GM12878 (cell line): ENCODE measurements at regions not wholly inside any gene's neighbourhood (a gene's known extent, or its start where the extent isn't known, plus 50 kb on each side); places are given as distances from the start of the nearest gene placed in this dataset.

Experiments used
- ASH2L ChIP-seq: fragments of 300-600, 200-600 bp; sonication (generic); IDR thresholded peaks from 2 replicates; pipeline ENCODE4 v1.6.1; 2017; ENCODE audit warnings: low read depth, mild to moderate bottlenecking, borderline replicate concordance
- ATF2 ChIP-seq: IDR thresholded peaks from 2 replicates; pipeline ENCODE4 v1.6.1; 2012; ENCODE audit warnings: low read length, inconsistent platforms
- BCL3 ChIP-seq: IDR thresholded peaks from 2 replicates; pipeline ENCODE4 v1.6.1; 2011; ENCODE audit warnings: borderline replicate concordance, low read depth, mild to moderate bottlenecking, moderate library complexity, low read length; ENCODE audit not compliant: insufficient read depth, poor library complexity, severe bottlenecking
- CBX3 ChIP-seq: fragments of 200-600 bp; sonication (generic); IDR thresholded peaks from 2 replicates; pipeline ENCODE4 v1.6.1; 2016; ENCODE audit warnings: low read depth, borderline replicate concordance
- ELK1 ChIP-seq: IDR thresholded peaks from 2 replicates; pipeline ENCODE4 v1.6.1; 2012; ENCODE audit warnings: low read depth, low read length, improper control_type of control experiment
- EP300 ChIP-seq, 2 experiments: fragments of 150-350 bp in 1 of 2; IDR thresholded peaks; 2 replicates each; pipeline ENCODE4 v1.6.1; 2011 to 2012; ENCODE audit warnings: low read depth in 2 of 2, low read length in 2 of 2, borderline replicate concordance in 1 of 2, improper control_type of control experiment in 1 of 2, inconsistent platforms in 1 of 2; ENCODE audit not compliant: control insufficient read depth in 1 of 2
- FOXM1 ChIP-seq: IDR thresholded peaks from 2 replicates; pipeline ENCODE4 v1.6.1; 2012; ENCODE audit warnings: low read depth, mild to moderate bottlenecking, inconsistent platforms, low read length, moderate library complexity
- MEF2A ChIP-seq: IDR thresholded peaks from 2 replicates; pipeline ENCODE4 v1.6.1; 2011; ENCODE audit warnings: low read depth, mild to moderate bottlenecking, low read length, moderate library complexity; ENCODE audit not compliant: insufficient read depth
- MTA2 ChIP-seq: fragments of 450-650 bp; IDR thresholded peaks from 2 replicates; pipeline ENCODE4 v1.6.1; 2016; ENCODE audit warnings: low read depth, mild to moderate bottlenecking, moderate library complexity
- NR2C1 ChIP-seq: fragments of 450-650 bp; IDR thresholded peaks from 2 replicates; pipeline ENCODE4 v1.6.1; 2017; ENCODE audit warnings: antibody characterized with exemption, mild to moderate bottlenecking, moderate library complexity
- POLR2AphosphoS2 ChIP-seq: IDR thresholded peaks from 2 replicates; pipeline ENCODE4 v1.6.1; 2011; ENCODE audit warnings: low read depth, mild to moderate bottlenecking, low read length, improper control_type of control experiment, moderate library complexity
- POU2F2 ChIP-seq: IDR thresholded peaks from 3 replicates; pipeline ENCODE4 v1.6.1; 2011; ENCODE audit warnings: low read depth, mild to moderate bottlenecking, low read length, borderline replicate concordance
- RELA ChIP-seq: fragments of 450-650 bp; IDR thresholded peaks from 2 replicates; pipeline ENCODE4 v1.8.0; 2014; ENCODE audit warnings: borderline replicate concordance; ENCODE audit not compliant: partially characterized antibody
- SMAD5 ChIP-seq: IDR thresholded peaks from 2 replicates; pipeline ENCODE4 v1.6.1; 2016; ENCODE audit warnings: antibody characterized with exemption, low read depth
- SMARCA5 ChIP-seq: fragments of 450-650 bp; IDR thresholded peaks from 2 replicates; pipeline ENCODE4 v1.6.1; 2017; ENCODE audit warnings: mild to moderate bottlenecking
- TBL1XR1 ChIP-seq: IDR thresholded peaks from 2 replicates; pipeline ENCODE4 v1.6.1; 2012; ENCODE audit warnings: low read depth, low read length, improper control_type of control experiment
- USF2 ChIP-seq: IDR thresholded peaks from 2 replicates; pipeline ENCODE4 v1.6.1; 2011; ENCODE audit warnings: low read depth, low read length, improper control_type of control experiment, borderline replicate concordance
- YBX1 ChIP-seq: fragments of 450-650 bp; IDR thresholded peaks from 2 replicates; pipeline ENCODE4 v1.6.1; 2016; ENCODE audit warnings: antibody characterized with exemption
- TF ChIP-seq, protein P1 (sequence below): fragments of 150-350 bp; IDR thresholded peaks from 2 replicates; pipeline ENCODE4 v1.6.1; 2016; ENCODE audit warnings: low read depth, low read length
- TF ChIP-seq, protein P2 (sequence below): fragments of 450-650 bp; IDR thresholded peaks from 2 replicates; pipeline ENCODE4 v1.6.1; 2018; ENCODE audit warnings: mild to moderate bottlenecking, low read depth, moderate library complexity; ENCODE audit not compliant: partially characterized antibody

- TF ChIP-seq, protein P1, sequence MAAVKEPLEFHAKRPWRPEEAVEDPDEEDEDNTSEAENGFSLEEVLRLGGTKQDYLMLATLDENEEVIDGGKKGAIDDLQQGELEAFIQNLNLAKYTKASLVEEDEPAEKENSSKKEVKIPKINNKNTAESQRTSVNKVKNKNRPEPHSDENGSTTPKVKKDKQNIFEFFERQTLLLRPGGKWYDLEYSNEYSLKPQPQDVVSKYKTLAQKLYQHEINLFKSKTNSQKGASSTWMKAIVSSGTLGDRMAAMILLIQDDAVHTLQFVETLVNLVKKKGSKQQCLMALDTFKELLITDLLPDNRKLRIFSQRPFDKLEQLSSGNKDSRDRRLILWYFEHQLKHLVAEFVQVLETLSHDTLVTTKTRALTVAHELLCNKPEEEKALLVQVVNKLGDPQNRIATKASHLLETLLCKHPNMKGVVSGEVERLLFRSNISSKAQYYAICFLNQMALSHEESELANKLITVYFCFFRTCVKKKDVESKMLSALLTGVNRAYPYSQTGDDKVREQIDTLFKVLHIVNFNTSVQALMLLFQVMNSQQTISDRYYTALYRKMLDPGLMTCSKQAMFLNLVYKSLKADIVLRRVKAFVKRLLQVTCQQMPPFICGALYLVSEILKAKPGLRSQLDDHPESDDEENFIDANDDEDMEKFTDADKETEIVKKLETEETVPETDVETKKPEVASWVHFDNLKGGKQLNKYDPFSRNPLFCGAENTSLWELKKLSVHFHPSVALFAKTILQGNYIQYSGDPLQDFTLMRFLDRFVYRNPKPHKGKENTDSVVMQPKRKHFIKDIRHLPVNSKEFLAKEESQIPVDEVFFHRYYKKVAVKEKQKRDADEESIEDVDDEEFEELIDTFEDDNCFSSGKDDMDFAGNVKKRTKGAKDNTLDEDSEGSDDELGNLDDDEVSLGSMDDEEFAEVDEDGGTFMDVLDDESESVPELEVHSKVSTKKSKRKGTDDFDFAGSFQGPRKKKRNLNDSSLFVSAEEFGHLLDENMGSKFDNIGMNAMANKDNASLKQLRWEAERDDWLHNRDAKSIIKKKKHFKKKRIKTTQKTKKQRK: no peak
- no peak for TF ChIP-seq CBX3
- no peak for TF ChIP-seq SMARCA5
- no peak for TF ChIP-seq NR2C1
- no peak for TF ChIP-seq USF2
- TF ChIP-seq RELA: no peak
- no peak for TF ChIP-seq TBL1XR1
- no peak for TF ChIP-seq POLR2AphosphoS2
- TF ChIP-seq POU2F2: no peak
- no peak for TF ChIP-seq FOXM1
- TF ChIP-seq ELK1: no peak
- no peak for TF ChIP-seq BCL3
- no peak for TF ChIP-seq MEF2A
- TF ChIP-seq EP300 (IDR thresholded peaks at IDR 0.05; ENCODE audit: borderline replicate concordance in 1 of 2, control insufficient read depth in 1 of 2, low read depth in 2 of 2, low read length in 2 of 2): no peak
- TF ChIP-seq ASH2L: no peak
- TF ChIP-seq, protein P2, sequence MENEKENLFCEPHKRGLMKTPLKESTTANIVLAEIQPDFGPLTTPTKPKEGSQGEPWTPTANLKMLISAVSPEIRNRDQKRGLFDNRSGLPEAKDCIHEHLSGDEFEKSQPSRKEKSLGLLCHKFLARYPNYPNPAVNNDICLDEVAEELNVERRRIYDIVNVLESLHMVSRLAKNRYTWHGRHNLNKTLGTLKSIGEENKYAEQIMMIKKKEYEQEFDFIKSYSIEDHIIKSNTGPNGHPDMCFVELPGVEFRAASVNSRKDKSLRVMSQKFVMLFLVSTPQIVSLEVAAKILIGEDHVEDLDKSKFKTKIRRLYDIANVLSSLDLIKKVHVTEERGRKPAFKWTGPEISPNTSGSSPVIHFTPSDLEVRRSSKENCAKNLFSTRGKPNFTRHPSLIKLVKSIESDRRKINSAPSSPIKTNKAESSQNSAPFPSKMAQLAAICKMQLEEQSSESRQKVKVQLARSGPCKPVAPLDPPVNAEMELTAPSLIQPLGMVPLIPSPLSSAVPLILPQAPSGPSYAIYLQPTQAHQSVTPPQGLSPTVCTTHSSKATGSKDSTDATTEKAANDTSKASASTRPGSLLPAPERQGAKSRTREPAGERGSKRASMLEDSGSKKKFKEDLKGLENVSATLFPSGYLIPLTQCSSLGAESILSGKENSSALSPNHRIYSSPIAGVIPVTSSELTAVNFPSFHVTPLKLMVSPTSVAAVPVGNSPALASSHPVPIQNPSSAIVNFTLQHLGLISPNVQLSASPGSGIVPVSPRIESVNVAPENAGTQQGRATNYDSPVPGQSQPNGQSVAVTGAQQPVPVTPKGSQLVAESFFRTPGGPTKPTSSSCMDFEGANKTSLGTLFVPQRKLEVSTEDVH: no peak
- no peak for TF ChIP-seq YBX1
- no peak for TF ChIP-seq ATF2
- TF ChIP-seq SMAD5: no peak
- TF ChIP-seq MTA2: peak; percentile 36; the same call in 1 of the 2 replicates
These were observed 805.2 kb downstream of the SLC4A3 start (continued) for GRCh38 chr2:220432645-220433044.
